Stimulated activated CD4-positive, alpha-beta T cell treated with anti-CD3 and anti-CD28 coated beads, Interleukin-15, amount 100 ng/mL, for 48 hours (primary cell): ENCODE measurements at regions not wholly inside any gene's neighbourhood (a gene's known extent, or its start where the extent isn't known, plus 50 kb on each side); places are given as distances from the start of the nearest gene placed in this dataset.
"Not testable (repeated sequence)": the region's sequence is repeated elsewhere in the genome, so short reads cannot be mapped to it uniquely, and the experiment has no call there.

Experiments
- DNase-seq, 2 donors: peaks; one replicate each; pipeline ENCODE4 v3.0.0-alpha.2; 2020; ENCODE audit warnings: low read depth in 2 of 2

DNA sequence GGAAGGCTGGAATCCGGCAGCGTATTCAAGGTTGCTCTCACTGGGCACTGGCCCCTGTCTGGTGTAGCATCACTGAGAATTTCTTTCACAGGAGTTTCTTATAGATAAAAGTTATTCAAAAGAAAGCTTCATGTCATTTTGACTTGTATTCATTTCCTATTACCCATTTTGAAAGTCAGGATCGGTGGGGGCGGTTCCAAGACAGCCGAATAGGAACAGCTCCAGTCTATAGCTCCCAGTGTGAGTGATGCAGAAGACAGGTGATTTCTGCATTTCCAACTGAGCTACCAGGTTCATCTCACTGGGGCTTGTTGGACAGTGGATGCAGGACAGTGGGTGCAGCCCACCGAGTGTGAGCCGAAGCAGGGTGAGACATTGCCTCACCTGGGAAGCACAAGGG lies 51.5 kb upstream of the CDC42EP3 start:
- not testable (repeated sequence) for DNase-seq

DNA sequence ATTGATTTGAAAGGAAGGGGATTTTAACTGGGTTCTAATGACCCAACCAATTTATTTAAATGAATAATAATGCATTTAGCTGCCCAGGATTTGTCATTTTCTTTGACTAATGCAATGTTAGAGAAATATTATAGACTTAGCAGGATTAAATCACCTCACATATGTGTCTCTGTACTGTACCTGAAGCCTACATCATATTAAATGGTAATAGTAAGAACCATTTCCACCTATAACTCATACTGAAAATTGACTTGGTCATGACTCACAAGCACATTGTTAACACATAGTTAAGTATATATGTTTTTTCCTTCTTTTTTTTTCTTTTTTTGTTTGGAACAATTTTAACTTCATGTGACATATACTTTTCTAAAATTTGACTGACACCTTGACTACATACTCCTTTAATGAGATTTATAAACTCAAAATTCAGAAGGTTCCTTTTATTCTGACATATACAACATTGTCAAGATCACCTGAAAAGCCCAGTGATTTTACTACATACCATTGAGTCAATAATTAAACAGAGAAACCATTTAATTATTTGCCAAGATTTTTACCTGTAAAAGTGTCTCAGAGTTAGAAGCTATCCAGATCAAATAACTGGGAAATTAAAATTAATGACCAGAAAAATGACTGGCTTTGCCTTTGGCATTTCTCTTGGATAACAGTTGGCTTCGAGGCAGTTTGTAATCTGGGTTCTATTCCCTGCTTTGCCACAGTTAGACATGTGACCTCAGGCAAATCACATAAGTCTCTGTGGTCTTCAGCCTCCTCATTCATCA lies 58.8 kb upstream of the CDC42EP3 start:
- DNase-seq, result no peak

DNA sequence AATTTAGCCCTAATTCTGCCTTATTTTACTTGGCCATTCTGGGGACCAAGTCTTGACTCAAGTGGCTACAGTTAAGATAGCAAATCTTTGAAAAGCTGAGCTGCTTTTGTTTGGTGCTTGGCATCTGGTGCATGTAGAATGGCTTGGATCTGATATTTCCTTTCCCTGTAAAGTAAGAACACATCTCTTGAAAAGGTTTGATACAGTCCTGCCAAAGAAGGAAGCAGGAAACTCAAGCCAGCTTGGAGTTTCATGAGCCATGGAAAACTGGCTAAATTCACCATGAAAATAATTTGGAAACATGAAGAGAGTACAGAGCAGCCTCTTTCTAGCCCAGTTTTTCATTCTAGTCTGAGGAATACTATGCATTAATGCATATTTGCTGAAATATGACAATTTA lies 61.0 kb upstream of the CDC42EP3 start:
- not testable (repeated sequence) for DNase-seq

- DNase-seq, result no peak
Measured at GRCh38 chr2:37733251-37733650, 61.8 kb upstream of the CDC42EP3 start.

DNA sequence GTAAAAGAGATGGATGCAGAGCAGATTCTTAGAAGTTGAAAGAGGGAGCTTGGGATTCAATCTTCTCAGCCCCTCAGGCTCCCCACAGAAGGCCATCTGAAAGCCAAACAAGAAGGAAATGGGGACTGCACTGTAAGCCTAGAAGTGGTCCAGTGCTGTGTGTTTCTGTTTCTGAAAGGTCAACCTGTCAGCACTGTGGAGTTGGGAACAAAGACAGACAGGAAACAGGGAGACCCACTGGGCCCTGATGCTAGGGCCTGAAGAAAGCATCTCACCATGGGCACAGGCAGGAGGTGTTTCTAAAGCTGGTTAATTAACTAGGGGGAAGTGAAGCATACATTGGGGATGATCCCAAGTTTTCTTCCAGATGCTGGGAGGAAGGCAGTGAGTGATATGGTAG lies 62.5 kb upstream of the CDC42EP3 start:
- DNase-seq, result not testable (repeated sequence)

GRCh38 chr2:37734891-37735523 lies 63.6 kb upstream of the CDC42EP3 start:
- DNase-seq, result not testable (repeated sequence)

- DNase-seq, result not testable (repeated sequence)
Measured at GRCh38 chr2:37735524-37735910, 64.1 kb upstream of the CDC42EP3 start.

GRCh38 chr2:37737507-37737906 lies 66.1 kb upstream of the CDC42EP3 start:
- no peak for DNase-seq

GRCh38 chr2:37738266-37738885 lies 66.9 kb upstream of the CDC42EP3 start:
- no peak for DNase-seq

DNA sequence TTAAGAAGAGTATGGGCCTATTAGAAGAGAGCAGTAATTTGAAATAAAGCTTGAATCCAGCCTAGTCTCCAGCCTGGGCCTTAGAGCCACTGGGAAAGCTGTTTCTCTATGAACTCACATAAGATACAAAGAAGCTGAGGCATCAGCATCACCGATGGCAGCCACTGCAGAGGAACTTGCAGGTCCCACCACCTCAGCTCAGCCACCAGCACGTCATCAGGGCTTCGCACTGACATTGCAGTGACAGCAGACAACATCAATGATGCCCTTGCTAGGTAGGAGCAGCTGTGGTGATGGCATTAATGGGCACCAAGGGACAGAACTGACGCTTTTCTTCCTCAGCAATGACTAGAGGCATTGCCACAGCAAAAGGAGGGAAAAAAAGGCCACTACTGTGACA lies 67.7 kb upstream of the CDC42EP3 start:
- no peak for DNase-seq

GRCh38 chr2:37740164-37740739 lies 68.8 kb upstream of the CDC42EP3 start:
- DNase-seq, result no peak

DNA sequence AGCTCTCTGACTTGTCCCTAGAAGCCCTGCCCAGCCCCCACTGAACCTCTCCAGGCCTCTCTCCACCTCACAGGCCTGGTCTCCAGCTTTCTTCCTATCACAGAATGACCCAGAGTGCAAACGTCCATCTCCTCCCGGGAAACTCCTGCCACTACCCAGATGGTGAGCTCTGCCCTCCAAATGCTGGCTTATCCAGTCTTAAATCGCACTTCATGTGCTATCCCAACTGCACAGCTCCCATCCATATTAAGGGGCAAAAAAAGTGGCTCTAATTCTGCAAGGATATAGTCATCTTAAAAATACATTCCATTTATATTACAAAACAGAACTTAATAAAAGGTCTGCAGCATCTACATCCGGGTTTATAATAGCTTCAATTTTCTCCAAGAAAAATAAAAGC lies 70.8 kb upstream of the CDC42EP3 start:
- DNase-seq, result no peak

DNA sequence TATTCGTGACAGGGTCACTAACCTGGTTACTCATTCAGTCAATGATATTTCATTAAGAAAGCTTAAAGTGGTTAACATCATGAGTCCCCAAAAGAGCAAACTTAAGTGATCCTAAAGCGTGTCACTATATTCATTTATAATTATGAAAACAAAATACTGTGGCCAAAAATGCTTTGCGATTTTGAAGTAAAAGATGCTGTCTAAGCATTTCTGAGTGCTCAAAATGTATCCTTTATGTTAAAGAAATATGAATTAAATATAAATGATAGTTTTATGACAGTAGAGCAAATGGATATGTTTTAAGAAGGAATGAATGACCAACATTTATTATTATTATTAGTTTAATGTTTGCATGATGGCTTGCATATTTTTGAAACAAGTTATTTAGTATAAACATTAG lies 72.6 kb upstream of the CDC42EP3 start:
- no peak for DNase-seq

DNA sequence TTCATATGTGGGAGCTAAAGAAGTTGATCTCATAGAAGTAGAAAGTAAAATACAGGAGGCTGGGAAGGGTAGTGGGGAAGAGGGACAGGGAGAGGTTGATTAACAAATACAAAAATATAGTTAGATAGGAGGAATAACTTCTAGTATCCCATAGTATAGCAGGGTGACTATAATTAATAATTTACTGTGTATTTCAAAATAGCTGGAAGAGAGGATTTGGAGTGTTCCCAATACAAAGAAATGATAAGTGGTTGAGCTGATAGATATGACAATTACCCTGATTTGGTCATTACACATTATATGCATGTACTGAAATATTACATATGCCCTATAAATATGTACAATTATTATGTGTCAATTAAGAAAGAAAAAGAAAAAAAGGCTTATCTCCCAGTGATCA lies 73.5 kb upstream of the CDC42EP3 start:
- DNase-seq, result not testable (repeated sequence)

GRCh38 chr2:37746011-37746410 lies 74.6 kb upstream of the CDC42EP3 start:
- DNase-seq, result not testable (repeated sequence)

DNA sequence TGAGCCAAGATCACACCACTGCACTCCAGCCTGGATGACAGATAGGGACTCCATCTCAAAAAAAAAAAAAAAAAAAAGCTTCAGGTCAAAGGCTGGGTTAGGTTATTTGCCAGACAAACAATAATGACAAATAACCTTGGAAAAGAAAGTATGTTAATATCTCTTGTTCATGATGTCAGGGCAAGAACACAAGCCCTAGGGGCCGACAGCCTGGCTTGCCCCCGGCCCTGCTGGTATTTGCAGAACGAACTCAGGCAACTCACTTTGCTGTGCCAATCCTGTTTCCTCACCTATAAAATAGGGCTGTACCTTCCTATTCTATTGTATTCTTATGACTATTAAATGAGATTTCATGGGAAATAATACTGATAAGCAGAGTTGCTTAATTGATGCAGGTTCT lies 75.4 kb upstream of the CDC42EP3 start:
- DNase-seq, result no peak

DNA sequence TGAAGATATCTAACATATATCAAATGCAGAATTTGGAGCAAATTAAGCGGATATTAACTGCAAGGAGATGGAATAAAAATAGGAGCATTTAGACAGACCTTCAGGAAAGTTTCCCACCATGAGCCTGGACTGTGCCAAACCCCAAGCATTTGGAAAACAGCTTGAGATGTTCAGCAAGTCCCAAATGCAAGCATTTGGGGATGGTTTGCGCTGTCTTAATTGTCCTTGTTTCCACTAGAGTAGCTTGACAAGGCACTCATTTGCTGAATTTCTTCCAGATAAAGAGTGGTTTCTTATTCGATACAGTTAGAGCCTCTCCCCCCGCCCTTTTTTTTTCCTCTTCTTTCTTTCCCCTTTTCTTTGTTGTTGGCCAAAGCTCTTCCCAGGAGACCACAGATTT lies 77.1 kb upstream of the CDC42EP3 start:
- DNase-seq, result no peak

DNA sequence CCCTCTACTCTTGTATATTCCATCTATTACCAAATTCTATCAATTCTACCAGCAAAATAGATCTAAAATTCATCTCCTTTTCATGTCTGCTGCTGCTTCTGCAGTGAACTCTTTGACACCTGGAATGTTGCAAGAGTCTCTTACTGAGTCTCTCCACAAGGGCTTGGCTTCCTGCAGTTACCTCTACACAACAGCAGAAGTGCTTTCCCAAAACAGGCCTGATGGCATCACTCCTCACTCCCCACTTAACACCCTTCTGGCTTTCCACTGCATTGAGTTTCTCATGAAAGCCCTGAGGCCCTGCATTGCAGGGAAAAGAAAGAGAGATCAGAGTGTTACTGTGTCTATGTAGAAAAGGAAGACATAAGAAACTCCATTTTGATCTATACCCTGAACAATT lies 78.8 kb upstream of the CDC42EP3 start:
- not testable (repeated sequence) for DNase-seq

DNA sequence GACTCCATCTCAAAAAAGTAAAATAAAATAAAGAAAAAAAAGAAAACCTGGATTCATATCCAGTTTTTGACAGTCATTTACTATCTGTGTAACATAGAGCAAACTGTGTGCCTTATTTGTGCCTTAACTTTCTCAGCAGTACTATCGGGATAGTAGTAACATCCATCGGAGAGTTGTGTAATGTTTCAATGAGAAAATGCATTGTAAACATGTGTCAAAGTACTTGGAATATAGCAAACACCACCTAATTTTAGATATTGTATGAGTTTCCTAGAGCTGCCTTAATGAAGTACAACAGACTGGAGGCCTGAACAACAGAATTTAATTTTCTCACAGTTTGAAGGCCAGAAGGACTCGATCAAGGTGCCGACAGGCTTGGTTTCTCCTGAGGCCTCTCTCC lies 81.3 kb upstream of the CDC42EP3 start:
- no peak for DNase-seq

DNA sequence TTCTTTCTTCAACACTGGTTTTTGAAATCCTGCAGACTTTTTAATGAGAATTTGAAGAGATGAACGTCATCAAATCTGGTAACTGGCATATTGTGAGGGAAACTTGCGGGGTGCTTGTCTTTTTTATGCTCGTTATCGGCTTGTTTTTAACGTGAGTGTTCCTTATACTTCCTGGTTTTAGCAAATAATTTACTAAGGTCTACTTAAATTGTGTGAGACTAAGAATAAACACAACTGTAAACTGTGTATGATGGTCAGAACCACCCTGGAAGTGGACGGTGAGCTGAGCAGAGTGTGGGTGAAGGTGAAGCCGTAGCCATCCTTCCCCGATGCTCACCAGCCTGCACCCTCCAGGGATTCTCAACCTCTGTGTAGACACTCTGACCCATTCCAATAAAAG lies 82.3 kb upstream of the CDC42EP3 start:
- no peak for DNase-seq

DNA sequence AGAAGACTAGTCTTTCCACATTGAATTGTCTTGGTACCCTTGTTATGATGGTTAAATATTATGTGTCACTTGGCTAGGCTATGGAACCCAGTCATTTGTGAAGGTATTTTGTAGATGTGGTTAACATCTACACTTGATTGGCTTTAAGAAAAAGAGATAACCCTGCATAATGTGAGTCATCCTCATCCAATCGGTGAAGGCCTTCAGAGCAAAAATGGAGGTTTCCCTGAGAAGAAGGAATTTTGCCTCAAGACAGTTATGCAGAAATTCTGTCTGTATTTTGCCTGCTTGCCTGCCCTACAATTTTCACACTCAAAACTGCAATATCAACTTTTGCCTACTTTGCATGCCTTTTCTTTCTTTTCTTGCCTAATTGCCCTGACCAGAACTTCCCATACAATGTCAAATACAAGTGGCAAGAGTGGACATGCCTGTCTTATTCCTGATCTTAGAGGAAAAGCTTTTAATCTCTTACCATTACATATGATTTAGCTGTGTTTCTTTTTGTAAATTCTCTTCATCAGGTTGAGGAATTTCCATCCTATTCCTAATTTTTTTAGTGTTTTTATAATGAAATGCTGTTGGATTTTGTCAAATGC lies 84.6 kb upstream of the CDC42EP3 start:
- not testable (repeated sequence) for DNase-seq

DNA sequence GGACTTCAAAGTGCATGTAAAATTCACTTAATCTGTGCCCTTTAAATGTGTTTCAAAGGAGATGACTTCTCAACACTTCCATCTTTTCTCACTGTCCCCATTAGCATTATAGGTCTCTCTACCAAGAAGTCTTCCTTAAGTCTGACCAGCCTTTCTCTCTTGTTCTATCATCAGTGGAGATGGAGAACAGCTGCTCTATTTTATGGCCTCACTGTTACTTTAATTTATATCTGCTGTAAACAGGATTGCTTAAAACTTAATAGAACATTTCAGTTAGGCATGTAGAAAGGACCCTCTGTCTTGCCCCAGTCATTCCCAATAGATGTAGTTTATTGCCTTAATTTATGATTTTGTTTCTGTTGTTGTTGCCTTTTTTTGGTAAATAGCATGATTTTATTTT lies 86.0 kb upstream of the CDC42EP3 start:
- DNase-seq, result not testable (repeated sequence)
